A172 (cell line): ENCODE measurements at regions not wholly inside any gene's neighbourhood (a gene's known extent, or its start where the extent isn't known, plus 50 kb on each side); places are given as distances from the start of the nearest gene placed in this dataset.
"Not testable (repeated sequence)": the region's sequence is repeated elsewhere in the genome, so short reads cannot be mapped to it uniquely, and the experiment has no call there.

Experiments used
- DNase-seq: peaks from one replicate; pipeline ENCODE4 v3.0.0-alpha.2; 2015; ENCODE audit warnings: low spot score

GRCh38 chr20:22071841-22072240 is 366.4 kb downstream of the PAX1 start:
- DNase-seq = no peak

GRCh38 chr20:22070610-22071058 is 365.2 kb downstream of the PAX1 start:
- no peak for DNase-seq

DNA sequence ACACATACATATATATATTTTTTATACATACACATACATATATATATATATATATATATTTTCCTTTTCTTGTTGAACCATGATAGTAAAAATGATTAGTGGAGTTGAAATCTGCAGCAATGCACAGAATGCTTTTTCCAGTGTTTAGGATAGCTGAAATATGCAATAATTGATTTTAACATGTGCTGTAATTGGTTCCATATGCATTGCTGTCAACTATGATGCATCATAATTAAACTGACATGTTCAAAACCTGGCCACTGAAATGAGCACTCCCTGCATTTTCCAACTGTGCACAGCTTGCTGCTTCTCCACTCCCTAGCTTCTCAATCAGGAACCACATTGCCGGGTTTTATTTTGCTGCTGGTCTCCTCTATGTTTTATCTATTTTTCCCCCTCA is 358.3 kb downstream of the PAX1 start:
- no peak for DNase-seq

- DNase-seq = no peak
Observed at GRCh38 chr20:22062874-22063273, 357.4 kb downstream of the PAX1 start.

- DNase-seq = no peak
Observed at GRCh38 chr20:22060610-22061009, 355.1 kb downstream of the PAX1 start.

- DNase-seq = no peak
Observed at GRCh38 chr20:22058746-22059145, 353.3 kb downstream of the PAX1 start.

GRCh38 chr20:22055981-22056380 is 350.5 kb downstream of the PAX1 start:
- no peak for DNase-seq

DNA sequence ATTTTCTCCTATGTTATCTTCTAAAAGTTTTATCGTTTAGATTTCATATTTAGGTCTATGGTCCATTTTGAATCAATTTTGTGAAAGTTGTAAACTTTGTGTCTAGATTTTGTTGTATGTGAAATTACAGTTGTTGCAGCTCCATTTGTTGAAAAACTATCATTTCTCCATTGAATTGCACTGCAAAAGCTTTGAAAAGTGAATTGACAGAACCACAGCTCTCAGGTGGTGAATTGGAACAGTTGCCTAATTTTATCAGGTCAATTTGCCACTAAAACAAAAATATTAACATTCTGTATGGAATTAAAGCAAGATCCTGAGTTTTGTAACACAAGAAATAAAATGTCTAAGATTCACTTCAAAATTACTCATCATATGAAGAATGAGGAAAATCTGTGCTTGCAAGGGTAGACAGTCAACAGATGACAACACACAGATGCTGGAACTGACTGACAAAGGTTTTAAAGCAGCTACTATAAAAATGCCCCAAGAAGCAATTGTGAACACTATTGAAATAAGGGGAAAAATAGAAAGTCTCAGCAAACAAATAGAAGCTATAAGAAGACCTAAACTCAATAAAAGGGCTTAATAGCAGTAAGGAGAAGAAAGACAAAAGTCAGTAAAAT is 346.7 kb downstream of the PAX1 start:
- no peak for DNase-seq

DNA sequence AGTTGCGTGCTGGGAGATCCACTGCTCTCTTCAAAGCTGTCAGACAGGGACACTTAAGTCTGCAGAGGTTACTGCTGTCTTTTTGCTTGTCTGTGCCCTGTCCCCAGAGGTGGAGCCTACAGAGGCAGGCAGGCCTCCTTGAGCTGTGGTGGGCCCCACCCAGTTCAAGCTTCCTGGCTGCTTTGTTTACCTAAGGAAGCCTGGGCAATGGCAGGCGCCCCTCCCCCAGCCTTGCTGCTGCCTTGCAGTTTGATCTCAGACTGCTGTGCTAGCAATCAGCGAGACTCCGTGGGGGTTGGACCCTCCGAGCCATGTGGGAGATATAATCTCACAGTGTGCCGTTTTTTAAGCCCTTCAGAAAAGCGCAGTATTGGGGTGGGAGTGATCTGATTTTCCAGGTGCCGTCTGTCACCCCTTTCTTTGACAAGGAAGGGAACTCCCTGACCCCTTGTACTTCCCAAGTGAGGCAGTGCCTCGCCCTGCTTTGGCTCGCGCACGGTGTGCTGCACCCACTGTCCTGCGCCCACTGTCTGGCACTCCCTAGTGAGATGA is 340.6 kb downstream of the PAX1 start:
- not testable (repeated sequence) for DNase-seq

DNA sequence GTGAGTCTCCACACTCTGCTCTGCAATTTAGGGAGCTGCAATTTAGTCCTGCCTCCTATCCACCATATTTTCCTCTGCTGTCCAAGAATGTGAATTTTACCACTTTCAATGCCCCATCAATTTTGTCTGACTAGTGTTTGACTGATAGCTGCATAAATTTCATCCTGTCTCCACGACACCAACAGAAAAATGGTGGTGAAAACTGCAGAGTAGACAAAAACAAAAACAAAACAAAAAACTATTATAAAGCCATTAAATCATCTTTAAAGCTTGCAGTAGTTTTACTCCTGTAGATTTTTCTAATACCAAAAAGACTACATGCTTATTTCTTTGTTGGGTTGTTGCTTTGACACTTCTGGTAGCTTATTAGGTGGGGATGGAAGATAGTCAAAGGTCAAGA is 322.0 kb downstream of the PAX1 start:
- DNase-seq = no peak

GRCh38 chr20:22020201-22020600 is 314.7 kb downstream of the PAX1 start:
- DNase-seq = no peak

- DNase-seq = no peak
Observed at GRCh38 chr20:22008456-22008855, 303.0 kb downstream of the PAX1 start.

DNA sequence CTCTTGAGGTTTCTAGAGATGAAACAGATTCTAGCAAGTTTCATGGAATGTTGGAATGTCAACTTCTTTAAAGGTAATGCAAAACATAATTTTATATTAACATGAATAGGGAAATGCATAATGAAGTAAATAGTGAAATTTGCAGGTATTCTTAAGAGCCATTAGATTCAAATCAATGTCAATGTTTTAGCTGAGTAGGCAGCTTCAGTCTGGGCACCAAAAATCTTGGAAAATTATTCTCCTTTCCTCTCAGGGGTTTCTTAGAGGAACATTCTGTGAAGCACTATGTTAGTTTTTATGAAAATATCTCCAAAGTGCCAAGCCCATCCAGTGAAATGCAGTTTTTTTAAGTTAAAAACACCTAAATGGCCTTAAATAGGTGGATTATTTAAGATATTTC is 300.8 kb downstream of the PAX1 start:
- DNase-seq = no peak

DNA sequence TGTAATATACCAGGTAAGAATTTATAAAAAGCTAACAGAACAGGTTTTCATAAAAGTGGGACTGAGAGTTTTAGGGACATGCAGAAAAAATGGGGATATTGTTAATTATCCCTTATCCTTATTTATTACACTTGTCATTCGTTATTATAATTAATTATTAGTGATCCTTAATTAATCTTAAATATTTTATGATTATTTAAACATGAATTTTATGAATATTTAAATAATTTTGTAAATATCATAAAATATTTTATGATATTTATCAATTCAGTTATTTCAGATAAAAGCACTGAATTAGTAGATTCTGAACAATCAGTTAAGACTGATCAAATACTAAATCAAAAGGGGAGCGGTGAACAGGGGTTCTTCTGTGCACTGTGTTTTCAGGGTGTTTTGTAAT is 300.1 kb downstream of the PAX1 start:
- no peak for DNase-seq

GRCh38 chr20:22004946-22005345 is 299.5 kb downstream of the PAX1 start:
- no peak for DNase-seq

DNA sequence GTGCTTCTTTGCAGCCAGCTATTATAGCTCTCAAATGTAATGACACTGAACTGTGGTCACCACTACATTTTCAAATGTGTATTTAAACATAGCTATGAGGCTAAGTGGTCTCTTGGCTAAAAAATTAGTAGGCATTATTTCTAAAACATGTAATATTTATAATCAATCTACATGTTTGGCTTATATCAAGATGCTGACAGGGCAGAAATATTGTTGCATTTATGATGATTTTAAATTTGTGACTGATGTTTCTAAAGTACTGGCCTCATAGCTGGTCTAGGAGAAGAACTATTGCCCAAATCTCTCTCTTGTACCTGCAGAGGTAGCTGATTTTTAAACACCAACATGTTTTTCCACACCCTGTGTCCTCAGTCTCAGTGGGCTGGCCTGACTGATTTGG is 298.2 kb downstream of the PAX1 start:
- DNase-seq = no peak

DNA sequence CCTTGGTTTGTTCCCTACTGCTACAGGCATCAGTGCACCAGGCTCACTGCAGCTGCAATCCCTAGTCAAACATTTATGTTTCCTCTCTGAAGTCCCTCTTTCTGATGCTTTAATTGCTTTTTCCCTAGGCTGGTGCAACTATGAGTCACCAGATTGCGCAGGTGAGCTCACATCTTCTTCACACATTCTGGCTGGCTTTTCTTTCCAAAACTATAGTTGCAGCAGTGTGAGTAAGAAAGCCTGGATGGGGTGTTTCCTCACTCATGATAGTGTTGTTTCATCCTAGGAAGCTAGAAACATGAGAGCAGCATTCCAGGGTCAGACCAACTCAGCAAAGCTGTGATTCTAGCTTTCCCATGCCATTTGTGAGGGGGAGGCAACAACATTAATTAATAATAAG is 296.4 kb downstream of the PAX1 start:
- no peak for DNase-seq

DNA sequence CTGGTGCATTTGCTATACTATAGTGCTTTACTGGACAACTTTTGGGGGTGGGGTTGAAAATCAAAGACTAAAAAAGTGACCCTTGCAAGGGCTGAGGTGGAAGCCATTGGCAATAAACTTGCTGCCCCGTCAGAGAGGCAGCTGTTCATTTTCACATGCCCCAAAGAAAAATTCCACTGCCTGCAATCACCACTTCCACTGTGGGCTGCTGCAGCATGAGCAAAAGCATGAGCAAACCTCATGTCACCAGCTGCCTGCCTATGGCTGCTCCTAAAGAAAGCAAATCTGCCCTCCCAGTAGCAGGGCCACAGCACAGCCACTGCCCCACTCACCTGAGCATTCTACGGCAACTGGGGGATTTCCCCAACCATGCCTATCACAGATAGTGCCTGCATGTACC is 290.0 kb downstream of the PAX1 start:
- no peak for DNase-seq

- DNase-seq = no peak
Observed at GRCh38 chr20:21994203-21994602, 288.7 kb downstream of the PAX1 start.

GRCh38 chr20:21982559-21982958 is 277.1 kb downstream of the PAX1 start:
- DNase-seq = no peak

- no peak for DNase-seq
Observed at GRCh38 chr20:21981597-21982344, 276.3 kb downstream of the PAX1 start.

GRCh38 chr20:21981179-21981578 is 275.7 kb downstream of the PAX1 start:
- no peak for DNase-seq

DNA sequence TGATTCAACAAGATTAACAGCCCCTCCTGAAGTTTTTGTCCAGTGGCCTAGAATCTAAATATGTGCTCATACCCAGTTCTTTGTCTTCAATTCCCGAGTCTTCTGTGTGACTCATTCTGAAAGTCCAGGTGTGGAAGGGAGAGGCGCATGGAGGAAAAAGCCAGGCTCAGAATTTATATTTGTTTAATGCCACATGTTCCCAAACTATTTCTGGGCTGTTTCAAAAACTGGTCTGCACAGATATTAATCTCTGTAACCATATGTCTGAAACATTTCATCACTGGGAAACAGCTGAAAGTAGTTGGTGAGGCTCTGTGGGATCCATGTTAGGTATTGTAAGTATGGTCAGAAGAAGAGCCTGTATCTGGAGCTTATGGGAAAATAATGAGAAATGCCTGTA is 266.0 kb downstream of the PAX1 start:
- DNase-seq = no peak
